Gastrocnemius medialis (tissue), 4 donors: ENCODE measurements at regions not wholly inside any gene's neighbourhood (a gene's known extent, or its start where the extent isn't known, plus 50 kb on each side); places are given as distances from the start of the nearest gene placed in this dataset.
A peak's percentile ranks its signal among the peaks of the same experiment; 100 is the strongest.

Experiments used
- ATAC-seq, 2 donors: fragments of 150-250 bp; one replicate each; pipeline ENCODE4 v1.9.1; 2016
- DNase-seq, 2 donors: peaks; one replicate each; pipeline ENCODE4 v3.0.0-alpha.2; 2019
- H3K27ac ChIP-seq, 4 donors: fragments of 200-600 bp; sonication (generic); 1 replicate in 1 of 4; 2 replicates in 3 of 4; pipeline ENCODE4 v1.5.1; 2016 to 2018; ENCODE audit warnings: mild to moderate bottlenecking in 2 of 4, moderate library complexity in 1 of 4
- H3K27me3 ChIP-seq, 3 donors: fragments of 200-600 bp; sonication (generic) in 2 of 3; 1 replicate in 1 of 3; 2 replicates in 2 of 3; pipeline versions ENCODE4 v1.5.1 to v1.6.0; 2016 to 2019; ENCODE audit warnings: mild to moderate bottlenecking in 1 of 3, moderate library complexity in 1 of 3
- H3K36me3 ChIP-seq, 2 donors: fragments of 200-600 bp; sonication (generic) in 1 of 2; one replicate each; pipeline ENCODE4 v1.5.1; 2017 to 2018
- H3K4me1 ChIP-seq, 2 donors: fragments of 200-600 bp; sonication (generic) in 1 of 2; one replicate each; pipeline ENCODE4 v1.5.1; 2016 to 2017; ENCODE audit warnings: mild to moderate bottlenecking in 2 of 2
- H3K4me3 ChIP-seq, 4 donors: fragments of 200-600 bp; sonication (generic) in 3 of 4; 1 replicate in 1 of 4; 2 replicates in 3 of 4; pipeline ENCODE4 v1.5.1; 2016 to 2019; ENCODE audit warnings: mild to moderate bottlenecking in 2 of 4
- H3K9me3 ChIP-seq, 3 donors: fragments of 200-600 bp; sonication (generic) in 2 of 3; 1 replicate in 1 of 3; 2 replicates in 2 of 3; pipeline ENCODE4 v1.5.1; 2016 to 2019
- CTCF ChIP-seq, 5 experiments: fragments of 450-650 bp in 3 of 5; fragments of 200-600 bp in 2 of 5; sonication (generic) in 2 of 5; IDR thresholded peaks in 4 of 5; conservative IDR thresholded peaks in 1 of 5; 1 replicate in 4 of 5; 2 replicates in 1 of 5; pipeline ENCODE4 v1.5.1; 2016 to 2019; ENCODE audit warnings: antibody characterized with exemption in 5 of 5, mild to moderate bottlenecking in 3 of 5, moderate library complexity in 3 of 5
- POLR2A ChIP-seq, 2 donors: fragments of 450-650 bp; IDR thresholded peaks; one replicate each; pipeline ENCODE4 v1.6.1; 2017; ENCODE audit warnings: antibody characterized with exemption in 2 of 2, mild to moderate bottlenecking in 2 of 2, moderate library complexity in 2 of 2
- in situ Hi-C, 4 donors: fragments of 200-750 bp; cut with MboI; loops; one replicate each; pipeline versions ENCODE4 v1.15.0 to v1.8.0; 2017; ENCODE audit warnings: low sequenced_read_pairs in 4 of 4
- intact Hi-C: fragments of 100-400 bp; cut with DNase I; formaldehyde crosslinking; loops from one replicate; pipeline ENCODE4 v1.15.1; 2023; ENCODE audit warnings: low total_unique reads

- H3K4me1 ChIP-seq: peaks cover 10 to 21% of the 10 kb centered on the region in 2 donors
- H3K27ac ChIP-seq: peak overlapping the region in 2 of 4 donors; percentile 23 to 27
- H3K9me3 ChIP-seq: no peaks in the 10 kb centered on the region
- DNase-seq: no peak
- no peak overlapping the region for H3K4me3 ChIP-seq
- H3K36me3 ChIP-seq: no peaks in the 10 kb centered on the region
- no peaks in the 10 kb centered on the region for H3K27me3 ChIP-seq
- TF ChIP-seq POLR2A (IDR thresholded peaks at IDR 0.05) (no peak), CTCF (IDR thresholded peaks at IDR 0.05 in 4 of 5, conservative IDR thresholded peaks at IDR 0.05 in 1 of 5) (peak; percentile 78 to 88 (median 82))
- in situ Hi-C loops: loop anchor here (5.0 to 25.0 kb wide), 3 partner anchors 392 to 402 kb away; partner anchors contain the start of genes BRCA2 (in 1 of the 4) and ZAR1L (in 1 of the 4)
- intact Hi-C loops: loop anchor here (2.0 to 5.0 kb wide), 4 partner anchors 35 to 401 kb away; partner anchors contain the start of gene FRY
- peak in 1 of 2 donors; percentile 37 for ATAC-seq
Measured at GRCh38 chr13:31909864-31910551, 121.6 kb upstream of the FRY start.

- TF ChIP-seq CTCF (IDR thresholded peaks at IDR 0.05 in 4 of 5, conservative IDR thresholded peaks at IDR 0.05 in 1 of 5) (no peak), POLR2A (IDR thresholded peaks at IDR 0.05) (no peak)
Measured at GRCh38 chr13:31910633-31911032, 120.9 kb upstream of the FRY start.

GRCh38 chr13:31912647-31913401, 118.8 kb upstream of the FRY start:
- intact Hi-C loops: no loop called here

More at GRCh38 chr13:31910633-31911032, 120.9 kb upstream of the FRY start:
- intact Hi-C loops (loop anchor here (2.0 kb wide), 2 partner anchors 34 to 400 kb away; no protein-coding TSS in a partner anchor), in situ Hi-C loops (loop anchor here (5.0 to 25.0 kb wide), 3 partner anchors 392 to 402 kb away; partner anchors contain the start of genes BRCA2 (in 1 of the 4) and ZAR1L (in 1 of the 4))
- Histone ChIP-seq H3K4me3 (no peak overlapping the region), H3K27me3 (no peaks in the 10 kb centered on the region), H3K36me3 (no peaks in the 10 kb centered on the region), H3K4me1 (peaks cover 6 to 21% of the 10 kb centered on the region in 2 donors), H3K27ac (no peak overlapping the region), H3K9me3 (no peaks in the 10 kb centered on the region)
- ATAC-seq (no peak), DNase-seq (no peak)

GRCh38 chr13:31913459-31913858, 118.1 kb upstream of the FRY start:
- ATAC-seq: no peak
- no peak overlapping the region for H3K27ac ChIP-seq
- H3K4me1 ChIP-seq: peaks cover 4 to 18% of the 10 kb centered on the region in 2 donors
- H3K36me3 ChIP-seq: no peaks in the 10 kb centered on the region
- in situ Hi-C loops (loop anchor here (5.0 to 25.0 kb wide), 3 partner anchors 389 to 399 kb away; partner anchors contain the start of genes BRCA2 (in 1 of the 4) and ZAR1L (in 1 of the 4)), intact Hi-C loops (no loop called here)
- DNase-seq: no peak
- no peaks in the 10 kb centered on the region for H3K9me3 ChIP-seq
- TF ChIP-seq CTCF (IDR thresholded peaks at IDR 0.05 in 4 of 5, conservative IDR thresholded peaks at IDR 0.05 in 1 of 5) (no peak), POLR2A (IDR thresholded peaks at IDR 0.05) (no peak)
- no peaks in the 10 kb centered on the region for H3K27me3 ChIP-seq
- no peak overlapping the region for H3K4me3 ChIP-seq

More at GRCh38 chr13:31912647-31913401, 118.8 kb upstream of the FRY start:
- no peak overlapping the region for H3K27ac ChIP-seq
- in situ Hi-C loops: loop anchor here (5.0 to 25.0 kb wide), 3 partner anchors 389 to 399 kb away; partner anchors contain the start of genes BRCA2 (in 1 of the 4) and ZAR1L (in 1 of the 4)
- no peak for TF ChIP-seq CTCF (IDR thresholded peaks at IDR 0.05 in 4 of 5, conservative IDR thresholded peaks at IDR 0.05 in 1 of 5)
- TF ChIP-seq POLR2A (IDR thresholded peaks at IDR 0.05): no peak
- ATAC-seq: no peak
- H3K27me3 ChIP-seq: no peaks in the 10 kb centered on the region
- no peaks in the 10 kb centered on the region for H3K9me3 ChIP-seq
- DNase-seq: no peak
- H3K36me3 ChIP-seq: no peaks in the 10 kb centered on the region
- peaks cover 6 to 21% of the 10 kb centered on the region in 2 donors for H3K4me1 ChIP-seq
- no peak overlapping the region for H3K4me3 ChIP-seq
